HepG2 (cell line): ENCODE measurements at regions not wholly inside any gene's neighbourhood (a gene's known extent, or its start where the extent isn't known, plus 50 kb on each side); places are given as distances from the start of the nearest gene placed in this dataset.

ENCODE experiments used
- EED ChIP-seq: sonication (generic); formaldehyde crosslinking; IDR thresholded peaks from 2 replicates; pipeline ENCODE4 v1.5.0; 2020; ENCODE audit warnings: mild to moderate bottlenecking, missing genetic modification reagents
- IRF2 ChIP-seq: IDR thresholded peaks from 2 replicates; pipeline ENCODE4 v1.6.1; 2018; ENCODE audit warnings: missing genetic modification reagents, missing compliant biosample characterization
- JDP2 ChIP-seq: sonication (generic); formaldehyde crosslinking; IDR thresholded peaks from 2 replicates; pipeline ENCODE4 v1.8.1; 2022; ENCODE audit warnings: missing genetic modification reagents, borderline replicate concordance
- MIXL1 ChIP-seq: IDR thresholded peaks from 2 replicates; pipeline ENCODE4 v1.6.1; 2016
- NRL ChIP-seq: sonication (generic); formaldehyde crosslinking; IDR thresholded peaks from 2 replicates; pipeline ENCODE4 v1.5.0; 2020; ENCODE audit warnings: missing genetic modification reagents, mild to moderate bottlenecking, moderate library complexity, borderline replicate concordance
- WIZ ChIP-seq: sonication (generic); formaldehyde crosslinking; IDR thresholded peaks from 2 replicates; pipeline ENCODE4 v1.5.1; 2020; ENCODE audit warnings: mild to moderate bottlenecking, missing genetic modification reagents
- ZMYM2 ChIP-seq: sonication (generic); formaldehyde crosslinking; IDR thresholded peaks from 2 replicates; pipeline ENCODE4 v1.8.0; 2022; ENCODE audit warnings: mild to moderate bottlenecking, missing genetic modification reagents
- ZNF674 ChIP-seq: sonication (generic); formaldehyde crosslinking; IDR thresholded peaks from 2 replicates; pipeline ENCODE4 v1.5.0; 2020; ENCODE audit warnings: low read depth, mild to moderate bottlenecking, missing genetic modification reagents
- ZNF703 ChIP-seq: sonication (generic); formaldehyde crosslinking; IDR thresholded peaks from 2 replicates; pipeline ENCODE4 v1.5.1; 2020; ENCODE audit warnings: missing genetic modification reagents, mild to moderate bottlenecking, moderate library complexity, borderline replicate concordance
- ZNF879 ChIP-seq: sonication (generic); formaldehyde crosslinking; IDR thresholded peaks from 2 replicates; pipeline ENCODE4 v1.8.1; 2023; ENCODE audit warnings: missing genetic modification reagents
- TF ChIP-seq, protein P1 (sequence below): sonication (generic); formaldehyde crosslinking; IDR thresholded peaks from 2 replicates; pipeline ENCODE4 v1.5.0; 2020; ENCODE audit warnings: mild to moderate bottlenecking, missing genetic modification reagents, borderline replicate concordance
- TF ChIP-seq, protein P2 (sequence below): sonication (generic); formaldehyde crosslinking; IDR thresholded peaks from 2 replicates; pipeline ENCODE4 v1.8.1; 2023; ENCODE audit warnings: mild to moderate bottlenecking, moderate library complexity, missing genetic modification reagents
- TF ChIP-seq, protein P3 (sequence below): sonication (generic); formaldehyde crosslinking; IDR thresholded peaks from 2 replicates; pipeline ENCODE4 v1.4.0; 2020; ENCODE audit warnings: missing genetic modification reagents, low read depth, mild to moderate bottlenecking, borderline replicate concordance
- TF ChIP-seq, protein P4 (sequence below): sonication (generic); formaldehyde crosslinking; IDR thresholded peaks from 2 replicates; pipeline ENCODE4 v1.5.0; 2020; ENCODE audit warnings: missing genetic modification reagents
- TF ChIP-seq, protein P5 (sequence below): sonication (generic); formaldehyde crosslinking; conservative IDR thresholded peaks from 2 replicates; pipeline ENCODE4 v1.8.0; 2022; ENCODE audit warnings: low read depth, missing genetic modification reagents

DNA sequence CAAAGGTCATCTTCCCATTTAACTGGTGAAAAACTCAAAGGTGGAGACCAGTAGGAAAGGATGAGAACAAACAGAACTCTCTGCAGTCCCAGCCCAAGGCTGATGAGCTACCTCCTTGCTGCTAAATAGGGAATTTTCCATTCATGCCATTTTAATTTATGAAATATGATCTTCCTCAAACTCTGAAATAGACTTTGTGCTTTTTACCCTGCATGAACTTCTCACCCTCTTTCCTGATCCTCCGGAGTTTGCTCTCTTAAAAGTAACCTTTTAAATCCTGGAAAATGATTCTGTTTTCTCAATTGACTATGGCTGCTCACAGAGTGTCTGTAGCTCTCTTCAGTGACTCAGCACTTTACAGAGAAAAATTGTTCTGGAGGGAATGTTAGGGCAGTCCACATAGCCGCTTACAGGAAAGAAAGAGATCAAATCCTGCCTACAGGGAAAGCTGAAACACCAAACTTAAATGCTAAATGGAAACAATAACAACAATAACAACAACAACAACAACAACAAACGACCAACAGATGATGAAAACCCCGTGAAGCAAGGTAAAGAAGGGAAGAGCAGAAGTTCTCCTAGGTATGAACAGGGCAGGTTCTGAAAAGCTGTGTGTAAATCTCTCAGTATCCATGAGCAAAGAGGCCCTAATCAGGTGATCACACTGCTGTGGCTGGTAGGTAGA, 79.8 kb upstream of the SESTD1 start (continued):
- TF ChIP-seq, protein P1, sequence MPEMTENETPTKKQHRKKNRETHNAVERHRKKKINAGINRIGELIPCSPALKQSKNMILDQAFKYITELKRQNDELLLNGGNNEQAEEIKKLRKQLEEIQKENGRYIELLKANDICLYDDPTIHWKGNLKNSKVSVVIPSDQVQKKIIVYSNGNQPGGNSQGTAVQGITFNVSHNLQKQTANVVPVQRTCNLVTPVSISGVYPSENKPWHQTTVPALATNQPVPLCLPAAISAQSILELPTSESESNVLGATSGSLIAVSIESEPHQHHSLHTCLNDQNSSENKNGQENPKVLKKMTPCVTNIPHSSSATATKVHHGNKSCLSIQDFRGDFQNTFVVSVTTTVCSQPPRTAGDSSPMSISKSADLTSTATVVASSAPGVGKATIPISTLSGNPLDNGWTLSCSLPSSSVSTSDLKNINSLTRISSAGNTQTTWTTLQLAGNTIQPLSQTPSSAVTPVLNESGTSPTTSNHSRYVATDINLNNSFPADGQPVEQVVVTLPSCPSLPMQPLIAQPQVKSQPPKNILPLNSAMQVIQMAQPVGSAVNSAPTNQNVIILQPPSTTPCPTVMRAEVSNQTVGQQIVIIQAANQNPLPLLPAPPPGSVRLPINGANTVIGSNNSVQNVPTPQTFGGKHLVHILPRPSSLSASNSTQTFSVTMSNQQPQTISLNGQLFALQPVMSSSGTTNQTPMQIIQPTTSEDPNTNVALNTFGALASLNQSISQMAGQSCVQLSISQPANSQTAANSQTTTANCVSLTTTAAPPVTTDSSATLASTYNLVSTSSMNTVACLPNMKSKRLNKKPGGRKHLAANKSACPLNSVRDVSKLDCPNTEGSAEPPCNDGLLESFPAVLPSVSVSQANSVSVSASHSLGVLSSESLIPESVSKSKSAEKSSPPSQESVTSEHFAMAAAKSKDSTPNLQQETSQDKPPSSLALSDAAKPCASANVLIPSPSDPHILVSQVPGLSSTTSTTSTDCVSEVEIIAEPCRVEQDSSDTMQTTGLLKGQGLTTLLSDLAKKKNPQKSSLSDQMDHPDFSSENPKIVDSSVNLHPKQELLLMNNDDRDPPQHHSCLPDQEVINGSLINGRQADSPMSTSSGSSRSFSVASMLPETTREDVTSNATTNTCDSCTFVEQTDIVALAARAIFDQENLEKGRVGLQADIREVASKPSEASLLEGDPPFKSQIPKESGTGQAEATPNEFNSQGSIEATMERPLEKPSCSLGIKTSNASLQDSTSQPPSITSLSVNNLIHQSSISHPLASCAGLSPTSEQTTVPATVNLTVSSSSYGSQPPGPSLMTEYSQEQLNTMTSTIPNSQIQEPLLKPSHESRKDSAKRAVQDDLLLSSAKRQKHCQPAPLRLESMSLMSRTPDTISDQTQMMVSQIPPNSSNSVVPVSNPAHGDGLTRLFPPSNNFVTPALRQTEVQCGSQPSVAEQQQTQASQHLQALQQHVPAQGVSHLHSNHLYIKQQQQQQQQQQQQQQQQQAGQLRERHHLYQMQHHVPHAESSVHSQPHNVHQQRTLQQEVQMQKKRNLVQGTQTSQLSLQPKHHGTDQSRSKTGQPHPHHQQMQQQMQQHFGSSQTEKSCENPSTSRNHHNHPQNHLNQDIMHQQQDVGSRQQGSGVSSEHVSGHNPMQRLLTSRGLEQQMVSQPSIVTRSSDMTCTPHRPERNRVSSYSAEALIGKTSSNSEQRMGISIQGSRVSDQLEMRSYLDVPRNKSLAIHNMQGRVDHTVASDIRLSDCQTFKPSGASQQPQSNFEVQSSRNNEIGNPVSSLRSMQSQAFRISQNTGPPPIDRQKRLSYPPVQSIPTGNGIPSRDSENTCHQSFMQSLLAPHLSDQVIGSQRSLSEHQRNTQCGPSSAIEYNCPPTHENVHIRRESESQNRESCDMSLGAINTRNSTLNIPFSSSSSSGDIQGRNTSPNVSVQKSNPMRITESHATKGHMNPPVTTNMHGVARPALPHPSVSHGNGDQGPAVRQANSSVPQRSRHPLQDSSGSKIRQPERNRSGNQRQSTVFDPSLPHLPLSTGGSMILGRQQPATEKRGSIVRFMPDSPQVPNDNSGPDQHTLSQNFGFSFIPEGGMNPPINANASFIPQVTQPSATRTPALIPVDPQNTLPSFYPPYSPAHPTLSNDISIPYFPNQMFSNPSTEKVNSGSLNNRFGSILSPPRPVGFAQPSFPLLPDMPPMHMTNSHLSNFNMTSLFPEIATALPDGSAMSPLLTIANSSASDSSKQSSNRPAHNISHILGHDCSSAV (CRISPR knock-in tag): no peak; the same call in 1 of the 2 replicates
- TF ChIP-seq, protein P2, sequence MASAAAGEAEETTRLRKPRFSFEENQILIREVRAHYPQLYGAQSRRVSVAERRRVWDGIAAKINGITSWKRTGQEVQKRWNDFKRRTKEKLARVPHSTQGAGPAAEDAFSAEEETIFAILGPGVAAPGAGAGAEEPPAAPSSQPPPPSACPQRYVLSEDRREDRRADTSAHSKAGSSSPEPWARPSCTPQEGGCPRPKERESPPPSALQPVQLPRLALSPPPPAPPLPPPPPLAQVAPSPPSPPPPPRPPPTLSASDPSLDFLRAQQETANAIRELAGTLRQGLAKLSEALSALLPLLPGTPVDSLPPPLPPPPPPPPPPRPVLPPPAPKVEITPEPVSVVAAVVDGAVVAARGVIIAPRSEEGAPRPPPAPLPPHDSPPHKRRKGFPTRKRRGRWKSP: no peak; the same call in 1 of the 2 replicates
- TF ChIP-seq MIXL1 (CRISPR knock-in tag): no peak
- TF ChIP-seq, protein P3, sequence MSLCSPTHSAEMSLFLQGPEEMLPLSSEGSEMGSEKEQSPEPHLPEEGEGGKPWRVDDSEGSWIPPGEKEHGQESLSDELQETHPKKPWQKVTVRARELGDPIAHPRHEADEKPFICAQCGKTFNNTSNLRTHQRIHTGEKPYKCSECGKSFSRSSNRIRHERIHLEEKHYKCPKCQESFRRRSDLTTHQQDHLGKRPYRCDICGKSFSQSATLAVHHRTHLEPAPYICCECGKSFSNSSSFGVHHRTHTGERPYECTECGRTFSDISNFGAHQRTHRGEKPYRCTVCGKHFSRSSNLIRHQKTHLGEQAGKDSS (CRISPR knock-in tag): no peak
- TF ChIP-seq ZMYM2 (CRISPR knock-in tag): peak; percentile 82
- TF ChIP-seq WIZ (CRISPR knock-in tag): 0 out of 2 replicates have a peak, but pooled peaks have one; percentile 30
- TF ChIP-seq ZNF674: no peak
- 0 out of 2 replicates have a peak, but pooled peaks have one; percentile 45 for TF ChIP-seq IRF2 (CRISPR knock-in tag)
- TF ChIP-seq, protein P4, sequence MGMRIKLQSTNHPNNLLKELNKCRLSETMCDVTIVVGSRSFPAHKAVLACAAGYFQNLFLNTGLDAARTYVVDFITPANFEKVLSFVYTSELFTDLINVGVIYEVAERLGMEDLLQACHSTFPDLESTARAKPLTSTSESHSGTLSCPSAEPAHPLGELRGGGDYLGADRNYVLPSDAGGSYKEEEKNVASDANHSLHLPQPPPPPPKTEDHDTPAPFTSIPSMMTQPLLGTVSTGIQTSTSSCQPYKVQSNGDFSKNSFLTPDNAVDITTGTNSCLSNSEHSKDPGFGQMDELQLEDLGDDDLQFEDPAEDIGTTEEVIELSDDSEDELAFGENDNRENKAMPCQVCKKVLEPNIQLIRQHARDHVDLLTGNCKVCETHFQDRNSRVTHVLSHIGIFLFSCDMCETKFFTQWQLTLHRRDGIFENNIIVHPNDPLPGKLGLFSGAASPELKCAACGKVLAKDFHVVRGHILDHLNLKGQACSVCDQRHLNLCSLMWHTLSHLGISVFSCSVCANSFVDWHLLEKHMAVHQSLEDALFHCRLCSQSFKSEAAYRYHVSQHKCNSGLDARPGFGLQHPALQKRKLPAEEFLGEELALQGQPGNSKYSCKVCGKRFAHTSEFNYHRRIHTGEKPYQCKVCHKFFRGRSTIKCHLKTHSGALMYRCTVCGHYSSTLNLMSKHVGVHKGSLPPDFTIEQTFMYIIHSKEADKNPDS (CRISPR knock-in tag): no peak
- no peak for TF ChIP-seq EED
- no peak for TF ChIP-seq NRL (CRISPR knock-in tag)
- TF ChIP-seq JDP2 (CRISPR knock-in tag): no peak
- TF ChIP-seq, protein P5, sequence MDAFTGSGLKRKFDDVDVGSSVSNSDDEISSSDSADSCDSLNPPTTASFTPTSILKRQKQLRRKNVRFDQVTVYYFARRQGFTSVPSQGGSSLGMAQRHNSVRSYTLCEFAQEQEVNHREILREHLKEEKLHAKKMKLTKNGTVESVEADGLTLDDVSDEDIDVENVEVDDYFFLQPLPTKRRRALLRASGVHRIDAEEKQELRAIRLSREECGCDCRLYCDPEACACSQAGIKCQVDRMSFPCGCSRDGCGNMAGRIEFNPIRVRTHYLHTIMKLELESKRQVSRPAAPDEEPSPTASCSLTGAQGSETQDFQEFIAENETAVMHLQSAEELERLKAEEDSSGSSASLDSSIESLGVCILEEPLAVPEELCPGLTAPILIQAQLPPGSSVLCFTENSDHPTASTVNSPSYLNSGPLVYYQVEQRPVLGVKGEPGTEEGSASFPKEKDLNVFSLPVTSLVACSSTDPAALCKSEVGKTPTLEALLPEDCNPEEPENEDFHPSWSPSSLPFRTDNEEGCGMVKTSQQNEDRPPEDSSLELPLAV (CRISPR knock-in tag): no peak
- TF ChIP-seq ZNF879: no peak
- TF ChIP-seq ZNF703 (CRISPR knock-in tag): no peak
